ENCODE measurements at regions not wholly inside any gene's neighbourhood (a gene's known extent, or its start where the extent isn't known, plus 50 kb on each side); places are given as distances from the start of the nearest gene placed in this dataset.

DNA sequence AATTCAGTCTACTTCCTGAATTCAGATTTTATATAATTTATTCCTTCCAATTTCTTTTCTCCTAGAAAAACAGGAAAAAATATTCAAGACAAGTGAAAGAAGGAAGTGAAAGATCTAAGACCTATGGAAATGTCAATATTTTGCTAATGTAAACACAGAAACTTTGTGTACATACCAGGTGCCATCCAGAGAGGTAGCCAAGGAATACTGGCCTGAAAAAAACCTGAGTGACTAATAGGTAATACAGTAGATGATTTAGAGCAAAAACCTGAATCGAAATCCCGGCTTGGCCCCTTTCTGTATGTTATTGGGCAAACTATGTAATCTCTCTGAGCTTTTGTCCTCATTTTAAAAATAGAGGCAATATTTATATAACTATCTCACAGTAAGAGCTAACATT, 59.2 kb upstream of the FSHB start:
- no peak overlapping the region for H4K8ac ChIP-seq (ENCODE audit: low read depth, low read length)
- no peaks in the 10 kb centered on the region for H3K79me2 ChIP-seq (ENCODE audit: control insufficient read depth, insufficient read depth, low read length, poor library complexity)
- no peak overlapping the region for H4K12ac ChIP-seq (ENCODE audit: low read depth, low read length)
- no peak overlapping the region for H2BK120ac ChIP-seq (ENCODE audit: insufficient read depth, low read length, poor library complexity)
- no peaks in the 10 kb centered on the region for H3K36me3 ChIP-seq (ENCODE audit: control insufficient read depth in 1 of 2, insufficient read depth in 2 of 2, low read length in 2 of 2)
- H3K4ac ChIP-seq (ENCODE audit: low read depth, low read length): no peak overlapping the region
- no peak overlapping the region for H3K4me3 ChIP-seq (ENCODE audit: low read depth, low read length)
- no peak overlapping the region for H3K9ac ChIP-seq (ENCODE audit: low read length)
- no peaks in the 10 kb centered on the region for H3K79me1 ChIP-seq (ENCODE audit: low read length)
- H4K91ac ChIP-seq (ENCODE audit: low read depth, low read length): no peak overlapping the region
- no peak overlapping the region for H3K18ac ChIP-seq (ENCODE audit: low read length)
- H3K14ac ChIP-seq (ENCODE audit: low read length): no peak overlapping the region
- no peak overlapping the region for H3K23ac ChIP-seq (ENCODE audit: low read length)
- no peak overlapping the region for H2AFZ ChIP-seq (ENCODE audit: insufficient read depth, low read length, poor library complexity)
- no peak overlapping the region for H3K4me2 ChIP-seq (ENCODE audit: low read length)
- no peaks in the 10 kb centered on the region for H3K4me1 ChIP-seq (ENCODE audit: control insufficient read depth in 1 of 2, insufficient read depth in 2 of 2, low read length in 2 of 2)
- no CpG with 5 or more reads among the region's 2 CpGs for WGBS (ENCODE audit: extremely low coverage, insufficient coverage, insufficient read length)
- no peaks in the 10 kb centered on the region for H3K9me3 ChIP-seq (ENCODE audit: insufficient read depth, low read depth, low read length)
- H2BK5ac ChIP-seq (ENCODE audit: low read depth, low read length, poor library complexity): no peak overlapping the region
- H2BK12ac ChIP-seq (ENCODE audit: low read length): no peak overlapping the region
- H3K27ac ChIP-seq (ENCODE audit: low read depth, low read length): no peak overlapping the region
- no peaks in the 10 kb centered on the region for H3K27me3 ChIP-seq (ENCODE audit: insufficient read depth, low read length)
- no peak overlapping the region for H2AK5ac ChIP-seq (ENCODE audit: low read length)
- no peak for DNase-seq

DNA sequence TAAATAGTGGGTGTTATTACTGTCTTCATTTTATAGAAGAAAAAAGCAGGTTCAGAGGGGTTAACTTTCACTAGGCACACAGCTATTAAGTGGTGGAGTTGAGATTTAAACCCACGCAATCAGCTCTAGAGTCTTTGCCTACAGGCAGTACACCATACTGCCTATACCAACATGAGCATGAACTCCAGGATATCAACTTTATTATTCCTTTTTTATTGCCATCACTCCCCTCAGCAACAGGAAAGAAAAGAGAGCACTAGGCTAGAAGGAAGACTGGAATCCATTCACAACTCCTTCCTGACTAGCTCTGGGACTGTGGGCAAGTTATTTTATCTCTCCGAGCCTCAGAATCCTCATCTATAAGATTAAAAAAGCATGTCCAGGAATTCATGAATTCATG, 58.7 kb upstream of the FSHB start:
- Histone ChIP-seq H3K27ac (ENCODE audit: low read depth, low read length) (no peak overlapping the region), H3K14ac (ENCODE audit: low read length) (no peak overlapping the region), H4K8ac (ENCODE audit: low read depth, low read length) (no peak overlapping the region), H4K12ac (ENCODE audit: low read depth, low read length) (no peak overlapping the region), H4K91ac (ENCODE audit: low read depth, low read length) (no peak overlapping the region), H3K4me3 (ENCODE audit: low read depth, low read length) (no peak overlapping the region), H3K79me2 (ENCODE audit: control insufficient read depth, insufficient read depth, low read length, poor library complexity) (no peaks in the 10 kb centered on the region), H3K4me2 (ENCODE audit: low read length) (no peak overlapping the region), H2BK5ac (ENCODE audit: low read depth, low read length, poor library complexity) (no peak overlapping the region), H2BK12ac (ENCODE audit: low read length) (no peak overlapping the region), H2AFZ (ENCODE audit: insufficient read depth, low read length, poor library complexity) (no peak overlapping the region), H3K9ac (ENCODE audit: low read length) (no peak overlapping the region), H3K4ac (ENCODE audit: low read depth, low read length) (no peak overlapping the region), H3K4me1 (ENCODE audit: control insufficient read depth in 1 of 2, insufficient read depth in 2 of 2, low read length in 2 of 2) (no peaks in the 10 kb centered on the region), H3K18ac (ENCODE audit: low read length) (no peak overlapping the region), H2AK5ac (ENCODE audit: low read length) (no peak overlapping the region), H2BK120ac (ENCODE audit: insufficient read depth, low read length, poor library complexity) (no peak overlapping the region), H3K23ac (ENCODE audit: low read length) (no peak overlapping the region), H3K79me1 (ENCODE audit: low read length) (no peaks in the 10 kb centered on the region), H3K27me3 (ENCODE audit: insufficient read depth, low read length) (no peaks in the 10 kb centered on the region), H3K36me3 (ENCODE audit: control insufficient read depth in 1 of 2, insufficient read depth in 2 of 2, low read length in 2 of 2) (no peaks in the 10 kb centered on the region), H3K9me3 (ENCODE audit: insufficient read depth, low read depth, low read length) (peaks cover under 1% of the 10 kb centered on the region)
- WGBS (ENCODE audit: extremely low coverage, insufficient coverage, insufficient read length): no CpG with 5 or more reads among the region's 2 CpGs
- no peak for DNase-seq

DNA sequence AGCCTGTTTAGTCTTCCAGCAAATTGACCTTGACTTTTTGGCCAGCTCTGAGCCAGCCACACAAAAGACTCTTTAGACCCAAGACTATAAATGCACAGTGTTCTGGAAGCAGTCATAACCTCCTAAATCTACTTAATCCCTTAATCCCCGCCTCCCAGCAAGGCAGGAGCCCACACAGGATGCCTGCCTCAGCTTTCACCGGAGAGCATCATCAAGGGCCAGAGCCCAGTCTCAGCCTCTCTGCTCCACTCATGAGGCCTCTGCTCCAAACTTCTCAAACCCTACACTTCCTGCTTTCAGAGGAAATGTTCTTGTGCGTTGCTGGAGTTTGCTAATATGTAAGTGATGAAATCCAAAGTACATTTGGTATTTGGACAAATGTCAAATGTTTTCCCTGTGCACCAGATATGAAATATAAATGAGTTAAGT, 57.9 kb upstream of the FSHB start:
- H3K4me2 ChIP-seq (ENCODE audit: low read length): no peak overlapping the region
- H3K4ac ChIP-seq (ENCODE audit: low read depth, low read length): no peak overlapping the region
- H2BK5ac ChIP-seq (ENCODE audit: low read depth, low read length, poor library complexity): no peak overlapping the region
- no peaks in the 10 kb centered on the region for H3K4me1 ChIP-seq (ENCODE audit: control insufficient read depth in 1 of 2, insufficient read depth in 2 of 2, low read length in 2 of 2)
- no peak overlapping the region for H2BK12ac ChIP-seq (ENCODE audit: low read length)
- H2AFZ ChIP-seq (ENCODE audit: insufficient read depth, low read length, poor library complexity): no peak overlapping the region
- no peak overlapping the region for H4K12ac ChIP-seq (ENCODE audit: low read depth, low read length)
- H3K9me3 ChIP-seq (ENCODE audit: insufficient read depth, low read depth, low read length): peaks cover 2% of the 10 kb centered on the region
- no peaks in the 10 kb centered on the region for H3K79me1 ChIP-seq (ENCODE audit: low read length)
- no peaks in the 10 kb centered on the region for H3K36me3 ChIP-seq (ENCODE audit: control insufficient read depth in 1 of 2, insufficient read depth in 2 of 2, low read length in 2 of 2)
- no peak overlapping the region for H3K27ac ChIP-seq (ENCODE audit: low read depth, low read length)
- H2AK5ac ChIP-seq (ENCODE audit: low read length): no peak overlapping the region
- H3K79me2 ChIP-seq (ENCODE audit: control insufficient read depth, insufficient read depth, low read length, poor library complexity): no peaks in the 10 kb centered on the region
- no peak overlapping the region for H3K23ac ChIP-seq (ENCODE audit: low read length)
- no peak overlapping the region for H3K18ac ChIP-seq (ENCODE audit: low read length)
- H2BK120ac ChIP-seq (ENCODE audit: insufficient read depth, low read length, poor library complexity): no peak overlapping the region
- H3K14ac ChIP-seq (ENCODE audit: low read length): no peak overlapping the region
- no peak overlapping the region for H3K9ac ChIP-seq (ENCODE audit: low read length)
- no peak overlapping the region for H3K4me3 ChIP-seq (ENCODE audit: low read depth, low read length)
- H4K91ac ChIP-seq (ENCODE audit: low read depth, low read length): no peak overlapping the region
- no peaks in the 10 kb centered on the region for H3K27me3 ChIP-seq (ENCODE audit: insufficient read depth, low read length)
- no CpG with 5 or more reads among the region's 3 CpGs for WGBS (ENCODE audit: extremely low coverage, insufficient coverage, insufficient read length)
- DNase-seq: no peak
- H4K8ac ChIP-seq (ENCODE audit: low read depth, low read length): no peak overlapping the region

DNA sequence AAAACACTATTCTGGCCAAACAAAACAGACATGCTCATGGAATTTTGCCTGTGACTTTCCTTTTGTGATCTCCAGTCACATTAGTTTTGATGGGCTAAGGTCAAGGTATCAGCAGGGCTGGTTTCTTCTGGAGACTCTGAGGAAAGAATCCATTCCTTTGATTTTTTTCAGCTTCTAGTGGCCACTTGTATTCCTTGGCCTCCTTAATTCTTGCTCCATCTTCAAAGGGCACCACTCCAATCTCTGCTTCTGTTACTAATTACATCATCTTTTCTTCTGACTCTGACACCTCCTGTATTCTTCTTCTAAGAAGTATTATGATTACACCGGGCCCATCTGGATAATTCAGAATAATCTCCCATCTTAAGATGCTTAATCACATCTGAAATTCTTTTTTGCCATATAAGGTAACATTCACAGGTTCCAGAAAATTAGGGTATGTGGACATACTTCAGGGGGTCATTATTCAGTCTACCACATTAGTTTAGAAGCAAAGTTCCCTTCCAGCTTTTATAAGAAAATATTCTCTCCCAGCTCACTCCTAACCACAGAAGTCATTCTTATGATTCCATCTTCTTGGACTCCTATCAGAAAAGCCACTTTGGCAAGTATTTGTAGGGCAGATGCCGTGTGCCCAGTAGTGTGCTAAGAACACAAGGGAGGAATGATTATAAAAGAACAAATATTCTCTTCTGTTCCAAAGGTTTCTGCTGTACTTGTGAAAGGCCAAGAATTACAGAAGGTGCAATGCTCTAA, 56.4 kb upstream of the FSHB start:
- peaks cover 8% of the 10 kb centered on the region for H3K9me3 ChIP-seq (ENCODE audit: insufficient read depth, low read depth, low read length)
- no peak overlapping the region for H3K14ac ChIP-seq (ENCODE audit: low read length)
- no peaks in the 10 kb centered on the region for H3K79me1 ChIP-seq (ENCODE audit: low read length)
- H2AFZ ChIP-seq (ENCODE audit: insufficient read depth, low read length, poor library complexity): no peak overlapping the region
- no peak overlapping the region for H4K8ac ChIP-seq (ENCODE audit: low read depth, low read length)
- H3K27ac ChIP-seq (ENCODE audit: low read depth, low read length): no peak overlapping the region
- H2BK120ac ChIP-seq (ENCODE audit: insufficient read depth, low read length, poor library complexity): no peak overlapping the region
- no peak overlapping the region for H3K4me2 ChIP-seq (ENCODE audit: low read length)
- H4K12ac ChIP-seq (ENCODE audit: low read depth, low read length): no peak overlapping the region
- no peak overlapping the region for H2BK5ac ChIP-seq (ENCODE audit: low read depth, low read length, poor library complexity)
- H3K4ac ChIP-seq (ENCODE audit: low read depth, low read length): no peak overlapping the region
- H3K18ac ChIP-seq (ENCODE audit: low read length): no peak overlapping the region
- H3K27me3 ChIP-seq (ENCODE audit: insufficient read depth, low read length): no peaks in the 10 kb centered on the region
- no peaks in the 10 kb centered on the region for H3K79me2 ChIP-seq (ENCODE audit: control insufficient read depth, insufficient read depth, low read length, poor library complexity)
- no peak overlapping the region for H3K4me3 ChIP-seq (ENCODE audit: low read depth, low read length)
- no peaks in the 10 kb centered on the region for H3K4me1 ChIP-seq (ENCODE audit: control insufficient read depth in 1 of 2, insufficient read depth in 2 of 2, low read length in 2 of 2)
- H2BK12ac ChIP-seq (ENCODE audit: low read length): no peak overlapping the region
- no peak overlapping the region for H2AK5ac ChIP-seq (ENCODE audit: low read length)
- no peak overlapping the region for H3K23ac ChIP-seq (ENCODE audit: low read length)
- DNase-seq: no peak
- H3K9ac ChIP-seq (ENCODE audit: low read length): no peak overlapping the region
- WGBS (ENCODE audit: extremely low coverage, insufficient coverage, insufficient read length): no CpG with 5 or more reads among the region's 2 CpGs
- no peaks in the 10 kb centered on the region for H3K36me3 ChIP-seq (ENCODE audit: control insufficient read depth in 1 of 2, insufficient read depth in 2 of 2, low read length in 2 of 2)
- no peak overlapping the region for H4K91ac ChIP-seq (ENCODE audit: low read depth, low read length)
